ENCODE measurements at regions not wholly inside any gene's neighbourhood (a gene's known extent, or its start where the extent isn't known, plus 50 kb on each side); places are given as distances from the start of the nearest gene placed in this dataset.

DNA sequence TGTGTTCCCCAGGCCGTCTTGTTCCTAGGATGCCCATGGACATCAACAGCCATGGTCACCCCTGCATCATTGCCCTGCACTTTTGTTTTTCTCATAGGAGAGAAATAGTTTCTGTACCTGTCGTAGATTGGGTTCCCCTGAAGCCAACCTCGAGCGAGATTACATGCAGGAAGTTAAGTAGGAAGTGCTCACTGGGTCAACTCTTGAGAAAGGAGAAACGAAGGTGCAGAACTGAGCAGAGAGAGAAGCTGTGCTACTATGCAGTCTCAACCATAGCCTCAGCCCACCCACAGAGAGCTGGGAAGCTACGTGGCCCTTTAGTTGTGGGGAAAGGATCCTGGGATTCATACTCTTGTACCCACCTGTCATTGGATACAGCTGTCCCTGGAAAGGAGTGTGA, 165.2 kb downstream of the HERPUD2 start:
- Histone ChIP-seq H3K9me1 (ENCODE audit: control insufficient read depth, insufficient read depth, low read length) (no peaks in the 10 kb centered on the region), H3K27me3 (ENCODE audit: control insufficient read depth in 2 of 2, insufficient read depth in 2 of 2, low read length in 2 of 2) (peaks cover 0 to 18% of the 10 kb centered on the region in 2 experiments; a peak in 2 of 5 replicates), H3K4me1 (replicated peaks in 1 of 2; ENCODE audit: control insufficient read depth in 2 of 2, insufficient read depth in 2 of 2, low read length in 2 of 2) (no peaks in the 10 kb centered on the region), H4K20me1 (replicated peaks; ENCODE audit: control insufficient read depth, insufficient read depth, low read length) (no peaks in the 10 kb centered on the region), H3K9me3 (replicated peaks; ENCODE audit: control insufficient read depth, insufficient read depth, low read depth, low read length) (no peaks in the 10 kb centered on the region), H3K4me2 (ENCODE audit: insufficient read depth, low read length) (no peak overlapping the region), H3K9ac (ENCODE audit: insufficient read depth in 1 of 2, low read depth in 2 of 2, low read length in 2 of 2) (no peak overlapping the region), H3K79me2 (ENCODE audit: control insufficient read depth, insufficient read depth, low read length) (no peaks in the 10 kb centered on the region), H3K4me3 (no peak overlapping the region), H3K36me3 (ENCODE audit: control insufficient read depth, insufficient read depth, low read length) (no peaks in the 10 kb centered on the region), H2AFZ (ENCODE audit: low read depth, low read length) (no peak overlapping the region), H3K27ac (ENCODE audit: extremely low read depth, low read depth, low read length) (no peak overlapping the region)
- ATAC-seq (no peak), FAIRE-seq (no peak), DNase-seq (ENCODE audit: extremely low read depth in 1 of 4, low spot score in 3 of 4) (no peak)
- intact Hi-C loops (cut with micrococcal nuclease) = loop anchor here (10.0 kb wide), 1 partner anchor 475 kb away; no protein-coding TSS in a partner anchor
- ChIA-PET POLR2A (interaction anchor here (1.0 kb wide), 1 partner anchor 10 kb away, joined by 4 read pairs; no protein-coding TSS in a partner anchor), CTCF (ENCODE audit: low intra/inter-chr PET ratio) (no interaction called here)
- in situ Hi-C loops (cut with MboI) = loop anchor here (25.0 kb wide), 1 partner anchor 467 kb away; no protein-coding TSS in a partner anchor
- TF ChIP-seq TRIM28 (IDR thresholded peaks at IDR 0.05) = no peak
- TF ChIP-seq RBM34 (IDR thresholded peaks at IDR 0.05; ENCODE audit: borderline replicate concordance, insufficient read depth, low read length) = no peak
- TF ChIP-seq, protein P1, sequence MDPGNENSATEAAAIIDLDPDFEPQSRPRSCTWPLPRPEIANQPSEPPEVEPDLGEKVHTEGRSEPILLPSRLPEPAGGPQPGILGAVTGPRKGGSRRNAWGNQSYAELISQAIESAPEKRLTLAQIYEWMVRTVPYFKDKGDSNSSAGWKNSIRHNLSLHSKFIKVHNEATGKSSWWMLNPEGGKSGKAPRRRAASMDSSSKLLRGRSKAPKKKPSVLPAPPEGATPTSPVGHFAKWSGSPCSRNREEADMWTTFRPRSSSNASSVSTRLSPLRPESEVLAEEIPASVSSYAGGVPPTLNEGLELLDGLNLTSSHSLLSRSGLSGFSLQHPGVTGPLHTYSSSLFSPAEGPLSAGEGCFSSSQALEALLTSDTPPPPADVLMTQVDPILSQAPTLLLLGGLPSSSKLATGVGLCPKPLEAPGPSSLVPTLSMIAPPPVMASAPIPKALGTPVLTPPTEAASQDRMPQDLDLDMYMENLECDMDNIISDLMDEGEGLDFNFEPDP (CRISPR knock-in tag; IDR thresholded peaks at IDR 0.05) = no peak
- no peak for TF ChIP-seq TAF1 (IDR thresholded peaks at IDR 0.05; ENCODE audit: control insufficient read depth, extremely low read depth, insufficient read depth, low read length, severe bottlenecking)
- TF ChIP-seq POLR2G (IDR thresholded peaks at IDR 0.05; ENCODE audit: low read depth, low read length) = no peak
- no peak for TF ChIP-seq ERF (CRISPR knock-in tag; IDR thresholded peaks at IDR 0.05)
- TF ChIP-seq SNIP1 (IDR thresholded peaks at IDR 0.05; ENCODE audit: low read depth) = no peak
- TF ChIP-seq ZNF316 (IDR thresholded peaks at IDR 0.05) = no peak
- TF ChIP-seq ZNF507 (tag; conservative IDR thresholded peaks at IDR 0.05) = no peak
- TF ChIP-seq ZC3H8 (IDR thresholded peaks at IDR 0.05) = no peak
- TF ChIP-seq TSC22D4 (tag; IDR thresholded peaks at IDR 0.05) = no peak
- TF ChIP-seq, protein P2, sequence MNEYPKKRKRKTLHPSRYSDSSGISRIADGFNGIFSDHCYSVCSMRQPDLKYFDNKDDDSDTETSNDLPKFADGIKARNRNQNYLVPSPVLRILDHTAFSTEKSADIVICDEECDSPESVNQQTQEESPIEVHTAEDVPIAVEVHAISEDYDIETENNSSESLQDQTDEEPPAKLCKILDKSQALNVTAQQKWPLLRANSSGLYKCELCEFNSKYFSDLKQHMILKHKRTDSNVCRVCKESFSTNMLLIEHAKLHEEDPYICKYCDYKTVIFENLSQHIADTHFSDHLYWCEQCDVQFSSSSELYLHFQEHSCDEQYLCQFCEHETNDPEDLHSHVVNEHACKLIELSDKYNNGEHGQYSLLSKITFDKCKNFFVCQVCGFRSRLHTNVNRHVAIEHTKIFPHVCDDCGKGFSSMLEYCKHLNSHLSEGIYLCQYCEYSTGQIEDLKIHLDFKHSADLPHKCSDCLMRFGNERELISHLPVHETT (CRISPR knock-in tag; conservative IDR thresholded peaks at IDR 0.05 in 1 of 2, IDR thresholded peaks at IDR 0.05 in 1 of 2) = no peak
- TF ChIP-seq CHD4 (IDR thresholded peaks at IDR 0.05; ENCODE audit: insufficient read depth, insufficient replicate concordance, low read depth, low read length, poor library complexity, severe bottlenecking) = no peak
- no peak for TF ChIP-seq MTA3 (IDR thresholded peaks at IDR 0.05; ENCODE audit: borderline replicate concordance)
- TF ChIP-seq ZNF121 (CRISPR knock-in tag; conservative IDR thresholded peaks at IDR 0.05) = no peak
- TF ChIP-seq STAT5A (IDR thresholded peaks at IDR 0.05; ENCODE audit: borderline replicate concordance, low read length) = no peak
- no peak for TF ChIP-seq MCM7 (IDR thresholded peaks at IDR 0.05)
- TF ChIP-seq, protein P3, sequence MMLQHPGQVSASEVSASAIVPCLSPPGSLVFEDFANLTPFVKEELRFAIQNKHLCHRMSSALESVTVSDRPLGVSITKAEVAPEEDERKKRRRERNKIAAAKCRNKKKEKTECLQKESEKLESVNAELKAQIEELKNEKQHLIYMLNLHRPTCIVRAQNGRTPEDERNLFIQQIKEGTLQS (IDR thresholded peaks at IDR 0.05) = no peak
- TF ChIP-seq, protein P3 (CRISPR knock-in tag; conservative IDR thresholded peaks at IDR 0.05) = no peak
- no peak for TF ChIP-seq RAD21 (CRISPR knock-in tag; conservative IDR thresholded peaks at IDR 0.05 in 1 of 2, IDR thresholded peaks at IDR 0.05 in 1 of 2)
- TF ChIP-seq GATAD2B (IDR thresholded peaks at IDR 0.05; ENCODE audit: borderline replicate concordance) = no peak
- no TSS peak for BruUV-seq (replicated peaks)
- WGBS (ENCODE audit: insufficient coverage, low coverage, missing lambda C conversion rate) = 12% methylated on average over 6 of the region's 6 CpGs
